SKM-1 treated with dmso at 0.1 percent for 144 hours (cell line): ENCODE measurements at regions not wholly inside any gene's neighbourhood (a gene's known extent, or its start where the extent isn't known, plus 50 kb on each side); places are given as distances from the start of the nearest gene placed in this dataset.

Source experiments
- DNase-seq: peaks from one replicate; lab custom pipeline; 2025; ENCODE audit not compliant: unreplicated experiment; lab: John Stamatoyannopoulos, UW

DNA sequence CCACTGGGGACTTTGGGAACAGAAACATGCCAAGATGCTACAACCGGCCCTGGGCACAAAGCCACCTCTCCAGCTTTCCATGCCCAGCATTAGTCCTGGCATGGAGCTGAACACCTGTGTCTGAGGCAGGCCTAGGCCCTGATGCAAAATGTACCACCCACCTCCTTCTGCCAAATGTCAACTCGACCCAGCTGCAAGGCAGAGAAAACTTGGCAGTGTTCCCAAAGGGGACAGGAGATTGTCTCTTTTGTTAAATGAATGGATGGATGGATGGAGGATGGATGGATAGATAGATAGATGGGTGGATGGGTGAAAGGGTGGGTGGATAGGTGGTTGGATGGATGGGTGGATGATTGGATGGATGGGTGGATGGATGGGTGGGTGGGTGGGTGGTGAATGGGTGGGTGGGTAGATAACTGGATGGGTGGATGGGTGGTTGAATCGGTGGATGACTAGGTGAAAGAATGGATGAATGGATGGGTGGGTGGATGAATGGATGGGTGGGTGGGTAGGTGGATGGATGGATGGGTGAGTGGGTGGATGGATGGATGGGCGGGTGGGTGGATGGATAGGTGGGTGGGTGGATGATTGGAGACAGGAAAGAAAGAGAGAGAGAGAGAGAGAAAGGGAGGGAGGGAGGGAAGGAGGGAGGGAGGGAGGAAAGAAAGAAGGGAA lies 73.4 kb upstream of the TNRC6C start:
- no peak for DNase-seq

DNA sequence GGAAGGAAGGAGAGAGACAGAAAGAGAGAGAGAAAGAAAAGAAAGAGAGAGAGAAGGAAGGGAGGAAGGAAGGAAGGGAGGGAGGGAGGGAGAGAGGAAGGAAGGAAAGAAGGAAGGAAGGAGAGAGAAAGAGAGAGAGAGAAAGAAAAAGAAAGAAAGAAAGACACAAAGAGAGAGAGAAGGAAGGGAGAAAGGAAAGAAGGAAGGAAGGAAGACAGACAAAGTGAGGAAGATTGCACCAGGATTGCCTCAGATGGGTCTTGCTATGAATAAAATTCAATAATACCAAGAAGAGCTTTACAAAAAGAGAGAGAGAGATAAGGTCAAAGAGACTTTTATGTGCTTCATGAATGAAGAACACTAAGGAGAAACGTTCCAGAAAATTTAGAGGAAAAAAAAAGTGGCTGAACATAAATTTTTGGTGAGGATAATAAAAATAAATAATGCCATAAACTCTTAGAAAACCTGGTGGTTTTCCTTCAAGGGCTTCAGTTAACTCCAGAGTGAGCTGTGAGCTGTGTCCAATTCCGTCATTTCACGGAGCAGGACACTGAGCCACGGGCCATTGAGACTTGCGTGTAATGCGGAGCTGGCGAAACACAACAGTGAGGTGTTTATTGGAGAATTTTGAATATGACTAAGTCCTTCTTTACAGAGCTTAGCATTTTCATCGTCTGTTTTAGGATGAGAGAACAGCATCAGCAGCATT lies 72.7 kb upstream of the TNRC6C start:
- DNase-seq: no peak

DNA sequence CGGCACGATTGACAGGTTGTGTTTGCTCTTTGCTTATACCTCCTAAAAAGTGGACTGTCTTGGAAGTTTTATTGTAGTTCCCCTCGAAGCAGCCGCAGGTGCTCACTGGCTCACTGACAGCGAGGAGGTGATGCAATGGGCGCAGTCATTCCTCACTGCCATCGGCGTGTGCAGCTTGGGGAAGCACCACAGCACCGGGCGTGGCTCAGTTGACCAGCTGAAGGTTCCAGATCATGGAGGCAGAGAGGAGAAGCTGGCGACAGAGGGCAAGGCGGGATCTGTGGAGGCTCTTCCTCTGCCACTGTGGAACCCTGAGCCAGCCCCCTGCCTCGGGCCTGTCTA lies 72.1 kb upstream of the TNRC6C start:
- DNase-seq: no peak

DNA sequence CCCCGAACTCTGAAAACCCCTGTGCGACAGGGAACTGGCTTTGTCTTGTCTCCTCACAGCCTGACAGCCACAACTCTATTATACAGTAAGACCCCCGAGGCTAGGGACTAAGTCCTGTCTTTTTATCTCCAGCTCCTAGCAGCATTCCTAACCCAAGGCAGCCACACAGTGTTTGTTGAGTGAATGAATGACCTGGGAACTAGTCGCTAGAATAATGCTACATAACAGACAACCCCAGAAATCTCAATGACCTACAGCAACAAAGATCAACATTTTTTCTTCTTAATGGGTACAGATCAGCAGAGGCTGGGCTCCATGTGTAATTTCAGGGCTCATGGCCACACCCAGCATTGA lies 71.4 kb upstream of the TNRC6C start:
- DNase-seq: no peak

DNA sequence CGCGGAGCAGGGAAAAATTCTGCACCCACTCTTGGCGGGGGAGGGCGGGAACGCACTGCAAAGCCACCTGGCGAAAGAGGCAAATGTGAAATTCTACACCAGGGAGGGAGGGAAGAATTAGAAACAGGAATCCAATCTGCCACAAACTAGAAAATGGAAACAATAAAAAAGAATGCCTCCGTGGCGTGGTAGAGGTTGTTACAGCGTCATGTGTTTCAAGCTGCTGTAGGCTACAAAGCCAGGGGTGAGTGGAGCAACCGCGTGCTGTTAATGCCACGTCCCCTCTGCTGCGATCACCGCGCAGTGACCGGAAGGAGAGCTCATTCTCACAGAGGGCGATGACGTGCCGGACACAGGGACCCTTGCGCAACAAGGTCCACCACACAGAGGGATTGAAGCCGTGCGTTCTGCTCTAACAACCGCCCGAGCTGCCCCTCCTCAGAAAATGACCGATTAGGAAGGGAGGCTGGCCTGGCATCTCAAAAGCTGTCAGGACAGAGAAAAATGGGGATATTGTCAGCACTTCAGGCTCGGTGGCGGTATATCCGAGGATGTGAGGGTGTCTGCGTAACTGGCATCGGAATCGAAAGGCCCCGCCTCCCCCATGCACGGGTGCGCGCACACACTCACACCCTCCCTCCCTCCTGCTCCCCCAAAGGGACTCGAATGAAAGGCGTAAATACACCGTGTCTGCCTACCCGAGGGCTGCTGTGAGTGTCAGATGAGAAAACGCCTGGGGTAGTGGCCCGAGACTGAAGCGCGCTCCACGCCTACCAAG lies 70.8 kb upstream of the TNRC6C start:
- no peak for DNase-seq

DNA sequence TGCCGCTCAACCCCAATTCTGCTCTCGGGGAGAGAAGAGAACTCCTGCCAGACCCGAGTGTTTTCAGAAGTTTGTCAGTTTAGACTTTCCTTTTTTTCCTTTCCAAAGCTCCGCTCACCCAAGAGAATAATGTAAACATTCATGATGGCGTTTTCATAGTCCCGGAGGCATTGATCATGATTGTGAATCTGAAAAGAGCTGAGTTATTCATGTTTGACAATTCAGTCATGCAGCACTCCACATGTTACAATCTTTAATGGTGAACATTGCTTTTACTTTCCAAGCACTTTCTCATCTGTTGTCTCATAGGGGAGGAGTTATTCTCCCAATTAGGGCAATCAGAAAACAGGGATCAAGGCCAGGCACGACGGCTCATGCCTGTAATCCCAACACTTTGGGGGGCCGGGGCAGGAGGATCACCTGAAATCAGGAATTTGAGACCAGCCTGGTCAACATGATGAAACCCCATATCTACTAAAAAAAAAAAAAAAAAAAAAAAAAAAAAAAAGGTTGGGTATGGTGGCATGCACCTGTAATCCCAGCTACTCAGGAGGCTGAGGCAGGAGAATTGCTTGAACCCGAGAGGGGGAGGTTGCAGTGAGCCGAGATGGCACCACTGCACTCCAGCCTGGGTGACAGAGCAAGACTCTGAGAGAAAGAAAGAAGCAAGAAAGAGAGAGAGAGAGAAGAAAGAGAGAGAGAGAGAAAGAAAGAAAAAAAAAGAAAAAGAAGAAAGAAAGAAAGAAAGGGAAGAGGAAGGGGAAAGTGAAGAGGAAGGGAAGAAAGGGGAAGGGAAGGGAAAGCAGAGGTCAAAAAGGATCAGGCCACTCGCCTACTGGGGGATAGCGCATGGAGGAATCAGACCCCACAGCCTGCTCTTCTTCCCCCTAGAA lies 70.0 kb upstream of the TNRC6C start:
- no peak for DNase-seq

DNA sequence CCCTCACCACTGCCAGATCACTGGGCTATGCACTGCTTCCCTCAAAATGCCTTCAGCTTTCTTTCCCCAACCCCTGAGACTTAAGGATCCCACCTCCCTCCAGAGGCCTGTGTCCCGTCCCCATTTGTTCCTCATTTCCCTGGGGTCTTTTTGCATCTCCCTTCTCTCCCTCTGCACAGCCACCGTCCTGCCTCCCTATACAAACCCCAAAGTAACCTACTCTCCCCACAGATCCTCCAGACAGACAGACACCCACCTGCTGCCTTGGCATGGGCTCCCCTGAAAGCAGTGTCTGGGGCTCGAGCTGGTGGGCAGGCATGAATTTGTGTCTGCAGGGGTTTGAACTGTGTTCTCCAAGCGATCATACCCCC lies 69.4 kb upstream of the TNRC6C start:
- DNase-seq: no peak

DNA sequence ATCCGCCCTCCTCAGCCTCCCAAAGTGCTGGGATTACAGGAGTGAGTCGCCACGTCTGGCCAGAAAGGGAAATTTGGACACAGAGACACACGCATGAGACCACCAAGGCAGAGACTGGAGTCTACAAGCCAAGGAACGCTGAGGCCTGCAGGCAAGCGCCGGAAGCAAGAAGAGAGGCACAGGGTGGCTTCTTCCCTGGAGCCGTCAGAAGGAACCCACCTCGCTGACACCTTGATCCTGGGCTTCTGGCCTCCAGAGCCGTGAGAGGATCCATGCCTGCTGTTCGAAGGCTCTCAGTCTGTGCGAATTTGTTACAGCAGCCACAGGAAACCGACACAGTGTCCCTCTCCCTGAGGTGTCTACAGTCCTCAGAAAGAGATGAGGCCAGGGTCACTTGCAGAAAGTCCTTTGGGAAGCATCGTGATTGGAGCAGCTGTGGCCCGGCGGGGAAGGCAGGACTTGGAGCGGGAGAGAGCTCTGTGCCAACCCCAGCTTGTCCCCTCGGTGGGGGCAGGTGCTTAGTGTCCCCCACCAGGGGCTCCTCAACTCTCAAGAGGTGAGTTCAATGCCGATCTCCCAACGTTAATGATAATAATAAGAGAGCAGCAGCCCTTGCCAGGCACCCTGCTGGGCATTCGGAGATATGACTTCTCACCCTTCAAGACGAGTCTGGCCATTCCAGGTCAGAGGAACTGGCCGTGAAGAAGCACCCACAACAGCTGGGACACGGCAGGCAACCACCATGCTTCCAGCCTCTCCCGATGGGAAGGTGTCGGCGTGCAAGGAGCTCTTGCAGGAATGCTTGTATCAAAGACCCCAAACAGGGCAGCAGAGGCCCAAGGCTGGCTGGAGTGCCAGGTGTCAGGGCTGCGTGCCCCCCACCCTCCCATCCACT lies 68.4 kb upstream of the TNRC6C start:
- DNase-seq: no peak

DNA sequence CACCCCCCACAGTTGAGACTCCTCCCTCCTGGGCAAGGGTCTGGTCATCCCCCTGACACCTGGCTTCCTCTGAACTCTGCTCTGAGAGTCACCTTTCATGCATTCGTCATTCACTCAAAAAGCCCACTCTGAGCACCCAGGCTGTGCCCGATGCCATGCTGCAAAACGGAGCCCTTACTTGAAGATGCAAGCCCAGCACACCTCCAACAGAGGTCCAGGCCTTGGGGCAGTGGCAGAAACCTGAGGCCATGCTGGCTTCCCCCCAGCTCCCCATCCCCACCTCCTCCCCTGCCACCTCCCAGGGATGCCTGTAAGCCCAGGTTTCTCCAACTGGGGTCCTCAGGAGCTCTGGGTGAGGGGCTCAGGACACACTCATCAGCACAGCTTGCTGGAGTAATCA lies 67.7 kb upstream of the TNRC6C start:
- no peak for DNase-seq

DNA sequence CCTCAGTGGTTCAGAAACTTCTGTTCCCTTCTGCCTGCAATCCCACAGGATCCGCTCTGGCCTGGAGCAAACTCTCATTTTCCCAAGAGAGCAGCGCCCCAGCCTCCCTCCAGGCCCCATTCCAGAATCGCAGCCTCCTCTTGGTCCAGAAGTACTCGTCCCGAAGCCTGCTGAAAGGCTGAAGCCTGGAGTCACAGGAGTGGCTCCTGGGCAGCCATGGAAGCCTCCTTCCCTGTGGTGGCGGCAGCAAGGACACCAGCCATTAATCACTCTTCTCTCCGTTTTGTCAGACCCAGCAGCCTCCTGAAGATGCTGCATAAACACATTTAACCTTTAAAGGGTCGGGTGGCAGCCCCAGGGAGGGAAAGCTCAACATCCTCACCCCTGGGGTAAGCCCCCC lies 66.9 kb upstream of the TNRC6C start:
- no peak for DNase-seq

DNA sequence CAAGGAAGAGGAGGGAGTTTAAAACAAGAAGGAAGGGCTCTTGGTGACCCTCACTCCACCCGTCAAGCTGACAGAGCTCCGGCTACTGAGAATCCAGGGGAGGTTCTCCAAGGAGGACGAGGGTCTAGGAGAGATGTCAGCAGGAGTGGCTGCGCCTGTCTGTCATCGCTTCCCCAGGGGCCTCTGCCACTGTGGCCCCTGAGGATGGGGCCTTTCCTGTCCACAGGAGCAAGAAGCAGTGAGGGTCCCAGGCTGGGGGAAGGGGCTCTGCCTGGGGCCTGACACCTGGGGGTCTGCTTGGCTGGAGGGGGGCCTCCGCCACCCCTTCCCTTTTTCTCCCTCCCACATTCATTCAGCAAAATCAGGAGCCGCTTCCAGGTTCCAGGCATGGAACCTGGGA lies 66.5 kb upstream of the TNRC6C start:
- DNase-seq: no peak

DNA sequence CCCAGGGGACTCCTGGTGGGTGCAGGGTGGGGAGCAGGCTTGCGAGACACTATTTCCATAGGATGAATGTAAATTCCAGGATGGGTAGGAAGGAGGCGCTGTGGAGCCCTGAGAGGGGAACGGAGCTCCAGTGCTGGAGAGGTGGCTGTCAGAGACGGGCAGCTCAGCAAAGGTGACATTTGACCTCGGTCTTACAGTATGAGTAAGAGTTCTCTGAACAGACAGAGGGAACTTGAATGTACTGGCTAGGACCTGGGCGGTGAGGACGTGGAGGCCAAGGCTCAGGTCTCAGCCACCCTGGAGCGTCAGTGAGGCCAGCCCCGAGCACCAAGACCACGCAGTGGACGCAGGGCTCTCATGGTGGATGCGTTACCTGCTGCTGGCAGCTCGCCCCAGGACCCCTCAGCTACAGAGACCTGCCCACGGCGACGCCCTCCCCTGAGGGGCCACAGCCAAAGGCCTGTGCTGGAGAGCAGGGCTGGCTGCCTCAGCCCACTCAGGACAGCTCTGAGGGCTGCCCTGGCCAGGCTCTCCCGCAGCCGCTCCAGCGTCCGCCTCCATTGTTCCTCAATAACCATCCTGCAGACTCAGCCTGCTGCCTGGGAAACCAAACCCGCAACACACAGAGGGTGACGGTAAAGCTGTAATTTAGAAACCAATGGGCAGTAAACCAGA lies 65.9 kb upstream of the TNRC6C start:
- DNase-seq: no peak

DNA sequence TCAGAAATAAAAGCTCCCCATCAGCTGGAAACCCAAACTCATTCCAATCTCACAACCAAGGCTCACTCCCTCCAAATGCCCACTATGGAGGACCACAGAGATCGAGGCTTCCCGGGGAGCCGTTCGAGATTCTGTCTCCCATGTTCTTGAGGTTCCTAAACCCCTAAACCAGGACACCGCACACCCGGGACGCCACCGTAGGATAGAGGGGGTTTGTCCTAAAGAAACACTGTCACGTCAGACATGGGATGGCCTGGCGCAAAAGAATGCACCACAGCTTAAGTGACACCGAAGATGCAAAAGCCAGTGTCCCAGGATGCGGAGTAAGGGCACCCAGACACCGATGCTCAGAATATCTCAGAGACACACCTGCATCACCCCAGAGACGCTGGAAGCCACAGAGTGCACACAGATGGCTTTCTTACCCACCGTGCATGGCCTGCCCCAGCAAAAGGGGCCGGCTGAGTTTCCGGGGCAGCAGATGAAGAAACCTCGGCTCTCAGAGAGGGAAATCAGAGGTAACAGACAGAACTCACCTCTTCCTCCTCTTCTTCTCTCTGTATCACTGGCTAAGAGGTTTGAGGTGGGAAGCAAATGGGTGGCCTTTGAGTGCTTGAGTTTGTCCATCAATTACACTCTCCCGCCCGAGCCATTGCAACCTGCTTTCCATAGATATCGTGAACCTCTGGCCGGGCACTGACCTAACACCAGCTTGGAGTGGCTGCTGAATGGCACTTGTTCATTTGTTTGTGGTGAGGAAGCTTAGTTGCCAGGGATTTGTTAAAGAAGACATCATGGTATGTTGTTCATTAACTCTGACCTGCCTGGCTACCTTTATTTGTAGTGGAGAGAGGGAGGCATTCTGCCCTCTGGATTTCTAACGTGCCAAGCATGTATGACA lies 65.1 kb upstream of the TNRC6C start:
- no peak for DNase-seq

DNA sequence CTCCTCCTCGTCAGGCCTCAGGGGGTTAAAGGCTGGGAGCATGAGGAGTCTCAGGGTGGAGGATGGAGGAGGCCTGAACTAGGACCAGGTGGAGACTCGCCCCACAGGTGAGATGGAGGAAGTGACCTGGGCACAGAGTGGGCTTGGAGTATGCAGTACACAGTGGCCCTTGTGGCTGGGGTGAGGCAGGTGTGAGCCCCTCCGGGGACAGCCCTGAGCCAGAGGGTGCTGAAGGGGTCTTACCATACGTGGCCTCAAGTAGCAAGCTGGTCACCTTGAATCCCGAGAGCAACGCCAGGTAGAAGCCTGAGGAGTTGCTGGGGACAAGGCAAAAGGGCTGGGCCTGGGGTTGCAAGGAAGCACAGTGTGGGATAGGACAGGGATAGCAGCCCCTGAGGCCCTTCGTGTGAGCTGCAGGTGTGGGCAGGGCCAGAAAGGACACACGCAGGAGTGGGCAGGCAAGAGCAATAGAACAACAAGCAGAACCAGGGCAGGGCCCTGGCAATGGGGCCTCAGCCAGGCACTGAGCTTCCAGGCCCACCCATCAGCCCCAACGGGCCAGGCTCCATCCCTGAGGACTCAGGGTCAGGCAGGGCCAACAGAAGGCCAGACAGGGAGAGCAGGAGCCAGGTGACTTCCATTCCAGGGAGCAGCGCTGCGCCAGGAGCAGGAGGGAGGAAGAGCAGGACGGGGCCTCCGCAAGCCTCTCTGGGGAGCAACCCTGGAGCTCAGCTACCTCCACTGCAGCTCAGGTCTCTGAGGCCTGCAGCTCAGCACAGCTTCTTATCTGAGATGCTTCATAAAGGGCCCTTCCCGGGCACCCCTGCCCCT lies 64.2 kb upstream of the TNRC6C start:
- no peak for DNase-seq

DNA sequence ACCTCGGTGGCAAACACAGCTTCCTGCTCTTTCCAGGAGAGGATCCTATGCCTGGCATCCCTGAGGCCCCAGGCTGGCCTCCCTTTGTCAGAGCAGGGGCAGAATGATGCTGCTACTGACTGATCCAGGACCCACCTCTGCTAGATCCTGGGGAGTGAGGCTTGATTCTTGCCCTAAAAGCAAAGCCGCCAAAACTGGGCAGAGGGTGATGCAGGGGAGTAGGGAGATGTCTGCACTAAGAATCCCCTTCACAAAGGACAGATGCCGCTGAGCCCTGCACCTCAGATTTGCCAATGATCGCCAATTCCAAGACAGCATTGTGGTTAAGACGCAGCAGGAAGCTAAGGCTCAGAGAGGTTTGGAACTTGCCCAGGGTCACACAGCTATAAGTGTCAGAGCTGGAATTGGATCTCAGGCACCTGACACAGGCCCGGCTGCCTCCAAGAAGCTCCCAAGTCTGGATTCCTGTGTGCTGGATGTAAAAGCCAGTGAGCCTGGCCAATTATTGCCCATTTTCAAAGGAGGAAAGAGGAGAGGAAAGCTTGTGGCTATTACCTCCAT lies 60.7 kb upstream of the TNRC6C start:
- no peak for DNase-seq

DNA sequence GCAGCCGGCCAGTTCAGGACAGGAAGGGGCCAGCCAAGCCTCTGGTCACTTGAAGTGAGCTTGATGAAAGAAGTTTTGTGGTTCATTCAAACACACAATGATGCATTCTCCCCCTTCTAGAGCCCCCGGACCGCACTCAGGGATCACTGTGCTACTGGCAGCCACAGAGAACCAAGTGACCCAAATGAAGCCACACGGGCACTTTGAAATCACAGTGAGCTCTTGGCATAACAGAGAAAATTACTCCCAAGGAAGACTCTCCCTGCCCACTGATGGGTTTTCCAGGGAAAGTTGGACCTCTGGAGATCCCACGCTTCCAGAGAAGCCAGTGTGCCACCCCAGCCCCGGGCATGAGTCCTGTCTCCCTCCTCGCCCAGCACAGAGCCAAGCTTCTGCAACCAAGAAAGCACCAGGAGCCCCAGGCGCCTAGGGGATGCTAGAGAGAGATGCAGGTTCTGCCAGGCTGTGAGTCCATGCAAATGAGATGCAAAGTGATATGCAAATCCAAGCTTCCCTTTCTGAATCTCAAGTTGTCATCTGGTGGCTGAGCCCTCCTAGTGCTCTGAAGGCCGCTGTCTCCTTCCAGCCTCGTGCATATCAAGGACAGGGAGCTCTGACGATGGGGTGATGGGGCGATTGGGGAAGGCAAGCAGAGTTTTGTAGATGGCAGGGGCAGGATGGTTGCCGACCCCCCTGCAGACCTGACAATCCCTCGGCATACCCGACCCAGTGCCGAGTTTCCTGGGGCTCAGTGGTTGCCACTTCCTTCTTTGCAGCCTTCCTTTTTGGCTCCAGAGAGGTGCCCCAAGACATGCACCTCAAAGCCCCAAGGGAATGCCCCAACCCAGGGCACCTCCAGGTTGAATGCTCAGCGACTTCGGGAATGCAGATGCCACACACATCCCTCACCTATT lies 59.7 kb upstream of the TNRC6C start:
- DNase-seq: no peak

DNA sequence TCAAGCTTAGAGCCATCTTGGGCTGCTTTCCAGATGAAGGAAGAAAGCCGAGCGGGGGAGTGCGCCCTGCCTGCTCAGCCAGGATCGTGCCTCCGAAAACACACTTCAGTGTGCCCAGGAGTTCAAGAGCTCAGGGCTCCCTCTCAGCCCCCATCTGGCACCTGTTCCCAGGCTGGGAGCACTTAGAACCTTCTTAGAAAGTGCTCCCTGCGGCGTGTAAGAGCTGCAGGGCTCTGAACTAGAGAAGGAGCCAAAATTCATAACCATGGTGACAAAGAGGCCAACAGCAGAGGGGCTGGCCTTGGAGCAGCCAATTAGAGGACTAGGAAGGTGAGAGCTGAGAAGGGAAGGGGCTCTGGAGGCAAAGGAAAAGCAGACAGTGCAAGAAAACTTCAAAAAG lies 59.0 kb upstream of the TNRC6C start:
- DNase-seq: no peak
